GM18867 (cell line): ENCODE measurements at regions not wholly inside any gene's neighbourhood (a gene's known extent, or its start where the extent isn't known, plus 50 kb on each side); places are given as distances from the start of the nearest gene placed in this dataset.
"Not testable (repeated sequence)": the region's sequence is repeated elsewhere in the genome, so short reads cannot be mapped to it uniquely, and the experiment has no call there.

Source experiments
- ATAC-seq: cut with Tn5 transposase; IDR thresholded peaks from one replicate; pipeline ENCODE4 v1.9.1; 2021; ENCODE audit warnings: mild to moderate bottlenecking, moderate library complexity; ENCODE audit not compliant: unreplicated experiment

DNA sequence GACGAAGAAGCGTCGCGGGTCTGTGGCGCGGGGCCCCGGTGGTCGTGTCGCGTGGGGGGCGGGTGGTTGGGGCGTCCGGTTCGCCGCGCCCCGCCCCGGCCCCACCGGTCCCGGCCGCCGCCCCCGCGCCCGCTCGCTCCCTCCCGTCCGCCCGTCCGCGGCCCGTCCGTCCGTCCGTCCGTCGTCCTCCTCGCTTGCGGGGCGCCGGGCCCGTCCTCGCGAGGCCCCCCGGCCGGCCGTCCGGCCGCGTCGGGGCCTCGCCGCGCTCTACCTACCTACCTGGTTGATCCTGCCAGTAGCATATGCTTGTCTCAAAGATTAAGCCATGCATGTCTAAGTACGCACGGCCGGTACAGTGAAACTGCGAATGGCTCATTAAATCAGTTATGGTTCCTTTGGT is 1533.5 kb upstream of the TPTE start:
- peak; percentile 78 for ATAC-seq

GRCh38 chr21:8988696-8989095 is 1532.7 kb upstream of the TPTE start:
- no peak for ATAC-seq

- no peak for ATAC-seq
Observed at GRCh38 chr21:8989261-8989711, 1532.1 kb upstream of the TPTE start.

DNA sequence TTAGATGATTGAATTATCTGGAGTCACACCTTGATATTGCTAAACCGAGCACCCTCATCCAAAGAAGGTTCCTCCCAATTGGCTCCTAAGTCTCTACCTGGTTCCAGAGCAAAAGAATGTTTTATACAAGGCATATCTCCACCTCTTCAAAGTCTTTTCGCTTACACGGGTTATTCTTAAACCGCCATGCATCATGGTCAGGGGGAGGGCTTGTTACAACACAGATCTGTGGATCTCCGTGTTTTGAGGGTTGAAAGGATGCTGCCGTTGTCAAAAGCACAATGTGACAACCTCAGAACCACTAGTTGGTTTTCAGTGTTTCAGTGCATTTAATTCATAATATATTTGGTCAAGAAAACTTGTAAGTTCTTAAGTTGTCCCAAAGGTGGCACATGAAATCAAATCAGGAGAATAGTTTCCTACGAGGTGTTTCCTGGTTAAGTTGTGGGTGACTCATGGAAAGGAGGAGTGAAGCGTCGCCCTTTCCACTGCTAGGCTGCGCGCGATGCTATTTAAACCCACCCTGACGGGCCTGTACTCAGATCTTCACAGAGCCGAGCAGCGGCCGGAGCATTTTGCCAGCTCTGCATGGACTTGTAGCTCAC is 1531.6 kb upstream of the TPTE start:
- no peak for ATAC-seq

DNA sequence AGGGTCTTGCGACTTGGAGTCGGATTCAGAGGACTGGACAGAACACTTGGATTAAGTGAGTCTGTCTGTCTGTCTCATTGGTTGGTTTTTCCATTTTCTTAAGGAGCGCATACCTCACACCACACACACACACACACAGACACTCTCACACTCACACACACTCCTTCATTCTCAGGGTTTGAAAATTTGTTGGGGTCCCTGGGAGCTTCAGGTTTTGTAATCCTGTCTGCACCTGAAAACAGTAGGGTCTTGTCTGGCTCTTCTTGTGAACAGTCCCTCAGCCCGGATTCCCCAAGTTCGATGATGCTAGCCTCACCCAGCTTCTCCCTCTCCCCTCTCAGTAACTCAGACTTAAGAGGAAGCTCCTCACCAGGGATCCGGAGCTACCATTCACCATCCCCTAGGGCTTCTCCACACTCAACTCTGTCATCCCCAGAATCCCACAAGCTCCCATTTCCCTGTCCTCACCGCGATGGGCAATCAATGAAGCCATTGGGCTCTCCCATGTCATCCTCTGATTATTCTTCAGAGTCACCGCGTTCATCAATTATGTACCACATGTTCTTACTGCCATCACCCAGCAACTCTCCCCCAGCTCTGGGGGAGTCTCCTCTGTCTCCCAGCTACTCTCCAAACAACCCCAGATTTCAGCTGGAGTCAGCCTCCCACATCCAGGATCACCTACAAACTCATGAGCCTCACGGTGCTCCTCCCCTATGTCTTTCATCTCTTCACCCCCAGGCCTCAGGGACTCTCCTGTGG is 1530.9 kb upstream of the TPTE start:
- no peak for ATAC-seq

DNA sequence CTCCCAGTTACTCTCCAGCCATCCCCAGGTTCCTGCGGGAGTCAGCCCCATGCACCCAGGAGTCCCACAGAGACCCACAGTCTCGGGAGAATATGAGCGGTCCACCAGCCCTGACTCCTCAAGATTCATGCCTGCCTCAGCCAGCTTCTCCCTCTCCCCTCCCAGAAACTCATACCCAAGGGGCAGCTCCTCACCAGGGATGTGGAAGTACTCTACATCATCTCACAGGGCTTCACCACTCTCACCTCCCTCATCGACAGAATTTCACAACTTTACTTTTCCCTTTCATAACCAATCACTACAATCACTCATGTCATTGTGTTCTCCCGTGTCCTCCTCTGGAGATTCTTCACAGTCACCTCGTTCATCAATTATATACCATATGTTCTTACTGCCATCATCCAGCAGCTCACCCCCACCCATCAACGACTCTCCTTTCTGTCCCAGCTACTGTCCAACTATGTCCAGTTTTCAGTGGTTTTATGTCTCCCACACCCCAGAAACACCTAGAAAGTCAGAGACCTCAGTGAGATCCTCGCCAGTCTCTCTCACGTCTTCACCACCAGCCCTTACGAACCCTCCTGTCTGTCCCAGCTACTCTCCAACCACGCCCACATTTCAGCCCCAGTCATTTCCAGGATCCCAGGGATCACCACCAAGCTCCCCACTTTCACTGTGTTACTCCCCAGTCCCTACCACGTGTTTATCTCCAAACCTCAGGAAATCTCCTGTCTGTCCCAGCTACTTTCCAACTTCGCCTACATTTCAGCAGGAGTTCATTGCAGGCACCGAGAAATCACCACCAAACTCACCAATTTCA is 1530.1 kb upstream of the TPTE start:
- ATAC-seq = no peak

- ATAC-seq = no peak
Observed at GRCh38 chr21:8991968-8992621, 1529.3 kb upstream of the TPTE start.

DNA sequence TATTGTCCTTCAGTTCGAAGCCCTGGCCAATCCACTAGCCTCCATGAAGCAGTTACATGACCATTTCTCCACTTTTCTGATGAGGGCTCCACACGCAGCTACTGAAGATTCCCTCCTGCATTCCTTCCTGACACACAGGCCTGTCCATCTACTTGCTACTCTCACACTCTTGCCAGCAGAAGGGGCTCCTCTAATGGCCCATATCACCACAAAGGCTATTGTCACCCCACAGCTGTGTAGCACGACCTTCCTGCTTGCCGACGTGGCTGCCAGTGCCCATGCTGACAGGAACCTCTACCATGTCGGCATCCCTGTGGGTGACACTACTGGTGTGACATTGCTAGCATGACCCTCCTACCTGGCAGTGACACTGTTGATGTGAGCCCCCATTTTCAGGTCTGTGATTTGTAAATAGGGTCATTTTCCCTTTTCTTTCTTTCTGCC is 1528.6 kb upstream of the TPTE start:
- no peak for ATAC-seq

DNA sequence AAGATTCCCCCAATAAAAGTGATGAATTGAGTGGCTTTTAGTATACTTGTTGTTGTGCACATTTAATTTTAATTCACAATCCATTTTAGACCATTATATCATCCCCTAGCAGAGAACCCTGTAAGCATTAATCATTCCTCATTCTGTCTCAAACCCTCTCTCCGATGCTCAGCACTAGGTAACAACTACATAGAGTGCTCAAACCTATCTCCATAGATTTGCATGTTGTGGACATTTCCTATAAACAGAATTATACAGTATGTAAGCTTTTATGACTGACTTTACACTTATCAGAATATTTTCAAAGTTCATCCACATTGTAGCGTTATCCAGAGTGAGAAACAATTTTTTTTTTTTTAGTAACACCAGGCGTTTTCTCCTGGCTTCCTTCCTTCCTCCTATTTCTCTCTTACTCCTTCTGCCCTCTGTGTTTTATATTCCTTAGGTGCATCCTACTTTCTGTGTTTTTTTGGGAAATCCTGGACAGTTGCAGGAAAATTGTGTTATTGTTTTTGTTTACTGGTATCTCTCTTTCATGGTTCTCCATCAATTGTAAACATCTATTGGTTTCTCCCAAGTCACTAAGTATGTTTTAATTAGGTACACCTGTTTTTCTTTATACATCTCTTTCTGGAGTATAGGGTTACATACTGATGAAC is 1528.0 kb upstream of the TPTE start:
- ATAC-seq = no peak

- ATAC-seq = no peak
Observed at GRCh38 chr21:8993943-8994639, 1527.3 kb upstream of the TPTE start.

DNA sequence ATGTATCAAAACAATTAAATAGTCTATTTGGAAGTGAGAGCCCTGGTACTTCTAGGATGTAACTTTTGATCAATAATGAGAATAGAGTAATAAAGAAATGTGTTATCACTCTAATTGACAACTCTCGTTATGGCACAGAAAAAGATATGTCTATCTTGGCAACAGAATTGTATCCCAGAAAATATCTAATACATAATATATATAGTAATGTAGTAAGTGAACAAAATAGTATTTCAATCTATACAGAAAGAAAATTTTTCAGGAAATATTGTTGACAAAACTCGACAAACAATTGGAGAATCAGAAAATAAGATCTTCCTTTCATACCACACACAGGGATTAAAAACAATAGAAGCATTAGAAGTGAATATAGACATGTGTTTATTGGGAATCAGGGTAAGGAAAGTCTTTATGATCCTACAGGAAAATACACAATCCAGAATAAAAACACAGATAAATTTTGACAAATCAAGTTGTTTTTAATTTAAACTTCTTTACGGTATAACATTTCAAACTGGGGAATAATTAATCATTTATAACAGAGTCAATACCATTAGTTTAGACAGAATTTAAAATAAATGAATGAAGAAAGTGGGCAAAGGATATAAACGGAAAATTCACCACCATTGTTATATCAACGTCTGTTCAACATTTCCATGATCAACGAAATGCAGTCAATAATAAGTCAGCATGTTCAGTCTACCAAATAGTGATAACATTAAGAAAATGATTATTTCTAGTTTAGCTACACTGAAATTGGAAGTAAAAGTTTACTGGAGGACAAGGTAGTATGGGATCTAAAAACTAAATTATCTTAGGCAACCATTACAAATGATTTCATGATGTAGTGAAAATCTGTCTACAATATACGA is 1526.5 kb upstream of the TPTE start:
- ATAC-seq = no peak

DNA sequence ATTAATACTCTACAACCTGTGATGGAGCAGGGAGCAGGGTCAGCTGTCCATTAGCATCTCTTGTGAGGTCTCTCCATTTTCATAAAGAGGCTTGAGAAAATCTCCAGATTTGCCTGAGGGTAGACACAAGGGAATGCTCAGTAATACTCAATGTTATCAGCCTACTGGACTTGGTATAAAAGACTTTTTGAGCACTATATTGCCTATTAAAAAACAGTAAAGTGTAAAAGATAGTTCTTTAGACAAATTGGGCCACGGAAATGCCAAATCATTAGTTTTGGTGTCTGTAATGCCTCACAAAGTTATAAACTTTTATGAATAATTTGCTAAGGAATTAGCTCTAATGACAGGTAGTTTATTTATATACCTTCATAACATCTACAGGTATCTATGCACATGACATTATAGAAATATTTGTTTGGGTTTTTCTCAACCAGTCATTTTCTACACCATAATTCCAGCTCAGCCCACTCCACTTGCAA is 1524.9 kb upstream of the TPTE start:
- ATAC-seq = not testable (repeated sequence)

GRCh38 chr21:8997011-8997440 is 1524.4 kb upstream of the TPTE start:
- ATAC-seq = no peak

- ATAC-seq = not testable (repeated sequence)
Observed at GRCh38 chr21:8997443-8998390, 1523.7 kb upstream of the TPTE start.

DNA sequence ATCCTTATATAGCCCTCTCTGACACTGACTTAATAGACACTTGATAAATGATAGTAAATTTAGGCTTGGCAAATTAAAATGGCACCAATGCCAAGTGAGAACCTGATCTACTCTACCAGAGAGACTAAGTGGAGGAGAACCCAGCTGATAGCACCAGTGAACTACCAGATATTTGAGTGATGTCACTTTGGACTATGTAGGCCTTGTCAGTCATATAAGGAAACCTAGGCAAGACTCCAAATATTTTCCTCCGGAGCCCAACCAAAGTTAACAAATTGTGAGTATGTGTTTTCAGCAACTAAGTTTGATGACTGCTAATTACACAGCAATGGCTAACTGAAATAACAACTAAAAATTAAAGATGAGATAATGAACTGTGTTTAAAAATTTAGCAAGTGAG is 1522.9 kb upstream of the TPTE start:
- ATAC-seq = not testable (repeated sequence)

- ATAC-seq = no peak
Observed at GRCh38 chr21:8998946-8999681, 1522.3 kb upstream of the TPTE start.

DNA sequence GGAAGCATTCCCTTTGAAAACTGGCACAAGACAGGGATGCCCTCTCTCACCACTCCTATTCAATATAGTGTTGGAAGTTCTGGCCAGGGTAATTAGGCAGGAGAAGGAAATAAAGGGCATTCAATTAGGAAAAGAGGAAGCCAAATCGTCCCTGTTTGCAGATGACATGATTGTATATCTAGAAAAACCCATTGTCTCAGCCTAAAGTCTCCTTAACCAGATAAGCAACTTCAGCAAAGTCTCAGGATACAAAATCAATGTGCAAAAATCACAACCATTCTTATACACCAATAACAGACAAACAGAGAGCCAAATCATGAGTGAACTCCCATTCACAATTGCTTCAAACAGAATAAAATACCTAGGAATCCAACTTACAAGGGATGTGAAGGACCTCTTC is 1521.3 kb upstream of the TPTE start:
- ATAC-seq = not testable (repeated sequence)
